ENCODE measurements at regions not wholly inside any gene's neighbourhood (a gene's known extent, or its start where the extent isn't known, plus 50 kb on each side); places are given as distances from the start of the nearest gene placed in this dataset.

- Histone ChIP-seq H3K4me2 (ENCODE audit: control insufficient read depth, extremely low read depth, insufficient read depth, low read depth, low read length) (no peak overlapping the region), H3K27ac (ENCODE audit: control insufficient read depth, insufficient read depth, low read length) (no peak overlapping the region), H3K79me2 (ENCODE audit: control insufficient read depth, insufficient read depth, low read length) (no peaks in the 10 kb centered on the region), H3K36me3 (ENCODE audit: control insufficient read depth in 2 of 2, extremely low read depth in 1 of 2, insufficient read depth in 2 of 2, low read length in 2 of 2) (no peaks in the 10 kb centered on the region), H3K4me1 (ENCODE audit: control insufficient read depth, extremely low read depth, insufficient read depth, low read length) (no peaks in the 10 kb centered on the region), H3K9ac (ENCODE audit: control insufficient read depth, extremely low read depth, insufficient read depth, low read length) (no peak overlapping the region), H4K20me1 (ENCODE audit: control insufficient read depth, extremely low read depth, insufficient read depth, low read length) (no peaks in the 10 kb centered on the region), H3K4me3 (ENCODE audit: control insufficient read depth in 2 of 3, extremely low read depth in 1 of 3, insufficient read depth in 2 of 3, low read depth in 1 of 3, low read length in 3 of 3) (no peak overlapping the region), H3K27me3 (ENCODE audit: control insufficient read depth, extremely low read depth, insufficient read depth, low read length) (no peaks in the 10 kb centered on the region), H3K9me1 (ENCODE audit: control insufficient read depth, extremely low read depth, insufficient read depth, low read length) (no peaks in the 10 kb centered on the region), H3K9me3 (ENCODE audit: control insufficient read depth, low read depth, low read length) (no peaks in the 10 kb centered on the region), H2AFZ (ENCODE audit: control insufficient read depth, low read length) (no peak overlapping the region)
- dilution Hi-C loops (cut with MboI; ENCODE audit: extremely low pct_ligation_motif_present, low sequenced_read_pairs), result no loop called here
- TF ChIP-seq EZH2 (IDR thresholded peaks at IDR 0.05; ENCODE audit: low read length), result no peak
- TF ChIP-seq CTCF (optimal IDR thresholded peaks at IDR 0.05 in 1 of 3, IDR thresholded peaks at IDR 0.05 in 1 of 3, conservative IDR thresholded peaks at IDR 0.05 in 1 of 3; ENCODE audit: extremely low read depth in 1 of 3, insufficient read depth in 2 of 3, low read length in 3 of 3), result no peak
- FAIRE-seq (no peak), DNase-seq (ENCODE audit: low read depth, low spot score) (no peak)
Measured at GRCh38 chr2:160794926-160795325, 301.3 kb upstream of the RBMS1 start.

- H3K4me2 ChIP-seq (ENCODE audit: control insufficient read depth, extremely low read depth, insufficient read depth, low read depth, low read length), result no peak overlapping the region
- no peak overlapping the region for H2AFZ ChIP-seq (ENCODE audit: control insufficient read depth, low read length)
- no peak for FAIRE-seq
- no peaks in the 10 kb centered on the region for H3K79me2 ChIP-seq (ENCODE audit: control insufficient read depth, insufficient read depth, low read length)
- H3K9me1 ChIP-seq (ENCODE audit: control insufficient read depth, extremely low read depth, insufficient read depth, low read length), result no peaks in the 10 kb centered on the region
- TF ChIP-seq EZH2 (IDR thresholded peaks at IDR 0.05; ENCODE audit: low read length), result no peak
- TF ChIP-seq CTCF (optimal IDR thresholded peaks at IDR 0.05 in 1 of 3, IDR thresholded peaks at IDR 0.05 in 1 of 3, conservative IDR thresholded peaks at IDR 0.05 in 1 of 3; ENCODE audit: extremely low read depth in 1 of 3, insufficient read depth in 2 of 3, low read length in 3 of 3), result no peak
- dilution Hi-C loops (cut with MboI; ENCODE audit: extremely low pct_ligation_motif_present, low sequenced_read_pairs), result no loop called here
- H3K9me3 ChIP-seq (ENCODE audit: control insufficient read depth, low read depth, low read length), result no peaks in the 10 kb centered on the region
- no peak overlapping the region for H3K27ac ChIP-seq (ENCODE audit: control insufficient read depth, insufficient read depth, low read length)
- no peak overlapping the region for H3K9ac ChIP-seq (ENCODE audit: control insufficient read depth, extremely low read depth, insufficient read depth, low read length)
- H3K4me3 ChIP-seq (ENCODE audit: control insufficient read depth in 2 of 3, extremely low read depth in 1 of 3, insufficient read depth in 2 of 3, low read depth in 1 of 3, low read length in 3 of 3), result no peak overlapping the region
- no peaks in the 10 kb centered on the region for H3K27me3 ChIP-seq (ENCODE audit: control insufficient read depth, extremely low read depth, insufficient read depth, low read length)
- H4K20me1 ChIP-seq (ENCODE audit: control insufficient read depth, extremely low read depth, insufficient read depth, low read length), result no peaks in the 10 kb centered on the region
- no peaks in the 10 kb centered on the region for H3K4me1 ChIP-seq (ENCODE audit: control insufficient read depth, extremely low read depth, insufficient read depth, low read length)
- H3K36me3 ChIP-seq (ENCODE audit: control insufficient read depth in 2 of 2, extremely low read depth in 1 of 2, insufficient read depth in 2 of 2, low read length in 2 of 2), result no peaks in the 10 kb centered on the region
- DNase-seq (ENCODE audit: low read depth, low spot score), result no peak
Measured at GRCh38 chr2:160803881-160804280, 310.3 kb upstream of the RBMS1 start.

All from keratinocyte (primary cell).